ENCODE measurements at regions not wholly inside any gene's neighbourhood (a gene's known extent, or its start where the extent isn't known, plus 50 kb on each side); places are given as distances from the start of the nearest gene placed in this dataset.

- no peak for FAIRE-seq
- DNase-seq (ENCODE audit: insufficient read length, low spot score), result no peak
- no peak for TF ChIP-seq POLR2A (IDR thresholded peaks at IDR 0.05; ENCODE audit: low read depth, low read length)
Measured at GRCh38 chr6:137378090-137378369, 116.2 kb downstream of the OLIG3 start.

- TF ChIP-seq POLR2A (IDR thresholded peaks at IDR 0.05; ENCODE audit: low read depth, low read length), result no peak
- FAIRE-seq (no peak), DNase-seq (ENCODE audit: insufficient read length, low spot score) (no peak)
Measured at GRCh38 chr6:137373296-137373695, 120.9 kb downstream of the OLIG3 start.

DNA sequence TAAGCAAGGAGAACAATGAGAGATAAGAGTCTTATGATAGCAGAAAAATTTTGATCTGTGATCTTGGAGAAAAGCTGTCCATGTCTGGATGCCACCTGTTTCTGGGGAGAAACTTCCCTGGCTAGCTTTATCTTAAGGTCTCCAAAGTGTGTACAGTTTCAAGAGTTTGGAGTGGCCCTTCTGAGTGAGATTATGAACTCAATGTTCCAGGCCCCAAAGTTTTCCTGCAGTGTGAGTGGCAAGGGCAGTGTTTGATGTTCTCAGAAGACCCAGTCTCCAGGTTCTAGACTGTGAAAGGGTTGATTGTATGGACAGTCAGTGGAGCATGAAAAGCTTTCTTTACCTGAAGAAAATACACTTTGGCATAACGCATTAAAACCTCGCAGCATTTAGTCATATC is 121.7 kb downstream of the OLIG3 start:
- FAIRE-seq (no peak), DNase-seq (ENCODE audit: insufficient read length, low spot score) (no peak)
- no peak for TF ChIP-seq POLR2A (IDR thresholded peaks at IDR 0.05; ENCODE audit: low read depth, low read length)

- FAIRE-seq (no peak), DNase-seq (ENCODE audit: insufficient read length, low spot score) (no peak)
- no peak for TF ChIP-seq POLR2A (IDR thresholded peaks at IDR 0.05; ENCODE audit: low read depth, low read length)
Measured at GRCh38 chr6:137371634-137372016, 122.6 kb downstream of the OLIG3 start.

GRCh38 chr6:137370871-137371633 is 123.1 kb downstream of the OLIG3 start:
- FAIRE-seq (no peak), DNase-seq (ENCODE audit: insufficient read length, low spot score) (no peak)
- TF ChIP-seq POLR2A (IDR thresholded peaks at IDR 0.05; ENCODE audit: low read depth, low read length), result no peak

- no peak for DNase-seq (ENCODE audit: insufficient read length, low spot score)
- TF ChIP-seq POLR2A (IDR thresholded peaks at IDR 0.05; ENCODE audit: low read depth, low read length), result no peak
- no peak for FAIRE-seq
Measured at GRCh38 chr6:137369136-137369535, 125.1 kb downstream of the OLIG3 start.

GRCh38 chr6:137365707-137366437 is 128.3 kb downstream of the OLIG3 start:
- DNase-seq (ENCODE audit: insufficient read length, low spot score) (no peak), FAIRE-seq (no peak)
- no peak for TF ChIP-seq POLR2A (IDR thresholded peaks at IDR 0.05; ENCODE audit: low read depth, low read length)

DNA sequence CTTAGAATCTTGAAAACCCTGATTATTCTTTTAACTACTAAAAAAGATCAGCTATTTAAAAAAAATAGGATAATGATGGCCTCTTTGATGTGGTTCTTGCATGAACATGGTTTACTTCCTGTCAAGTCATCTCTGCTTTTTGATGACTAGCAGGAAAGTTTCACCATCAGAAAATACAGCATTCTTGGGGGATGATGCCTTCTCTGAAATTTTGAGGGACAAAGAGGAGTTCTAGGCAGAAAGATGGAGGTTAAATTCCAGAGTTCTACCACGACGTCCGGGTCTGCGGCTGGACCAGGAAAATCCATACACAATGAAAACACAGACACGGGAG is 130.4 kb downstream of the OLIG3 start:
- TF ChIP-seq POLR2A (IDR thresholded peaks at IDR 0.05; ENCODE audit: low read depth, low read length), result no peak
- no peak for DNase-seq (ENCODE audit: insufficient read length, low spot score)
- no peak for FAIRE-seq

DNA sequence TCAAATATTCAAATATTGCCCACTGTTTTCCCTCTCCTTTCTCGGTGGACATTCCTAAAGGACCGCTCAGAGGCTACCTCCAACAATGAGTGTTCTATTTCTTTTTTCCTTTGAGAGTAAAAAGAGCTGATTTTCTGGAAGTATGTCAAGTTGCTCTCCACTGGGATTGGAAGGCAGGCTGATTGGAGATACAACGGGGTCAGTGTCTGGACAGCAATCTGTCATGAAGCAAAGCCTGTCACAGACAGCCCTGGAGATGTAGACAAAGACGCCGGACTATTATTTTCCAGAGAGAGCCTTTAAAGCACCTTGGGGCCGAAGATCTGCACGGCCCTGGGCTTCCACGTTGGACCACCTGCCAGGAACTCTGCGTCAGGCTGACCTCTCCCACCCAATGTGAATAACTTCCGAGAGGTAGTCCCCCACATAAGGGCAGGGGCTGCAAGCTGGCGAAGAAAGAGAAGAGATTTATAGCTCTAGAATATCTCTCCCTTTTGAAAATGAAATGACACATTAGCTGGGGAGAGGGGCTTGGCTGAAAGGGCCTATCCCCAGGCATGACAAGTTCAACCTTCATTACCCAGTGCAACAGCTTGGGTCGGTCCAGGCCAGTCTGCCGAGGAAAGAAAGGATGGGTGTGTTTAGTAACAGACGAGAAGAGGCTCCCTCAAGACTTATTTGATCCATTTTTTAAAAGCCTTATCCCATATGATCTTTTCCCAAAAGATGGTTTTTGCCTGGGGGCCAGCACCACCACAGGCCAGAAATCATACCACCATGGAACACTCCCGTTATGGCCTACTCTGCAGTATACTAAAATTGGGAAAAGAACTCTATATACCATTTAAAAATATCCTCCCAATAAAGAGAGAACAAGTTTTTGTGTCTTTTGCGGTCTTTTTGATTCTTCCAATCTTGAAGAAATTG is 131.1 kb downstream of the OLIG3 start:
- no peak for TF ChIP-seq POLR2A (IDR thresholded peaks at IDR 0.05; ENCODE audit: low read depth, low read length)
- FAIRE-seq (no peak), DNase-seq (ENCODE audit: insufficient read length, low spot score) (no peak)

DNA sequence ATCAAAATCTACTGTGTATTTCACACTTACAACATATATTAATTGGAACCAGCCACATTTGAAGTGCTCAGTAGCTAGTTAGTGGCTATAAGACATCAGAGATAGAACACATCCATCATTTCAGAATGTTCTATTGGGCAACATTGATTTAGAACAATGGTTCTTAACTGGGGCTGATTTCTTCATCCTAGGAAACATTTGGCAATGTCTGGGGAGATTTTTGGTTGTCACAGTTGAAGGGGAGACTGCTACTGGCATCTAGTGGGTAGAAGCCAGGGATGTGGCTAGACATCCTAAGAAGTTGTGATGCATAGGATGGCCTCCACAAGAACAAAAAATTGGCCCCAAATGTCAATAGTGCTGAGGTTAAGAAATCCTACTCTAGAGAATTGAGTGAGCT is 132.5 kb downstream of the OLIG3 start:
- TF ChIP-seq POLR2A (IDR thresholded peaks at IDR 0.05; ENCODE audit: low read depth, low read length), result no peak
- DNase-seq (ENCODE audit: insufficient read length, low spot score) (no peak), FAIRE-seq (no peak)

DNA sequence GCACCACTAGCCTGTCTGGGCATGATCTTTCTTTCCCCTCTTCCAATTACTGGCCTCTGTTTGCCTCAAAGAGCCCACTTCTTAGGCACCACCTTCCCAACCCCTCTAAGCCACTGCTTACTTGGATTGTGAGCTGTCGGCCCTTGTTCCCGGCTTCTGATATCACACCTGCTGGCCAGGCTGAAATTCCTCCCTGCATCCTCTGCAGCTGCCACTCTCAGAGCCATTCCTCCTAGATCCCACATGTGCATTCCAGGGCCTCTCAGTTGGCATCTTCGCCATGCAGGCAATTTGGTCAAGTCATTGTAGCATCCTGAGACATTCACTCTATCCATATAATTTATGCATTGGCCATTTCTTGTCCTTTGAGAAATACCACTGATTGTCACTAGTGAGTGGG is 135.9 kb downstream of the OLIG3 start:
- no peak for FAIRE-seq
- TF ChIP-seq POLR2A (IDR thresholded peaks at IDR 0.05; ENCODE audit: low read depth, low read length), result no peak
- DNase-seq (ENCODE audit: insufficient read length, low spot score), result no peak

GRCh38 chr6:137357948-137358266 is 136.3 kb downstream of the OLIG3 start:
- FAIRE-seq, result no peak
- no peak for TF ChIP-seq POLR2A (IDR thresholded peaks at IDR 0.05; ENCODE audit: low read depth, low read length)
- DNase-seq (ENCODE audit: insufficient read length, low spot score), result no peak

DNA sequence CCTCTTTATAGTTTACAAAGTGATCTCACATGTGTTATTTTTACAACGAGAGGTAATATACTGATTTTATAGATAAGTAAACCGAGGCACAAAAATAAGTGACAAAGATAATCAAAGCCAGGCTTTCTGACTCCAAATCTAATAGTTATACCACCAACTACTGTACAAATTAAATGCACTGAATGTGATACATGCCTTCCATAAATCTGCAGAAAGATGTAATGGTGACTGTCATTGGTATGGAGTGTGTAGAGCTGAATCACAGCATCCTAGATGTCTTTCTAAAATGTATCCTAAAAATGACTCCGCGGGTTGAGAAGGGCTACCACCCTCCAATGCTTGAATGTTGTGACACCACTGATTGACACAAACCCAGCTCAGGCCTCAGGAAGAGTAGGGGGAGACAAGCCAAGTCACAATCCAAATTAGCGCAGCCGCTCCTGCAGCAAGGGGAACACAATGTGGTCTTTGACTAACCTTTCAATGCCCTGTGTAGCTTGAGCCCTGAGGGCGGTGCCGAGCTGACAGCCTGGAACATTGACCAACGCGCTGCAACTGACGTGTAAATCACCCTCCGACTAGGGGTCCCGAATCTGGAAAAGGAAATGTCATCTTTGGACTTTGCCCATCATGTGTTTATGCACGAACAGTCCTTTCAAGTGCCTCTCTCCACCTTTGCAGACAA is 136.8 kb downstream of the OLIG3 start:
- DNase-seq (ENCODE audit: insufficient read length, low spot score) (no peak), FAIRE-seq (no peak)
- TF ChIP-seq POLR2A (IDR thresholded peaks at IDR 0.05; ENCODE audit: low read depth, low read length), result no peak

GRCh38 chr6:137353842-137354397 is 134.7 kb upstream of the IFNGR1 start:
- DNase-seq (ENCODE audit: insufficient read length, low spot score) (no peak), FAIRE-seq (no peak)
- TF ChIP-seq POLR2A (IDR thresholded peaks at IDR 0.05; ENCODE audit: low read depth, low read length), result no peak

Data from H54 (cell line).